ENCODE measurements at regions not wholly inside any gene's neighbourhood (a gene's known extent, or its start where the extent isn't known, plus 50 kb on each side); places are given as distances from the start of the nearest gene placed in this dataset.

DNA sequence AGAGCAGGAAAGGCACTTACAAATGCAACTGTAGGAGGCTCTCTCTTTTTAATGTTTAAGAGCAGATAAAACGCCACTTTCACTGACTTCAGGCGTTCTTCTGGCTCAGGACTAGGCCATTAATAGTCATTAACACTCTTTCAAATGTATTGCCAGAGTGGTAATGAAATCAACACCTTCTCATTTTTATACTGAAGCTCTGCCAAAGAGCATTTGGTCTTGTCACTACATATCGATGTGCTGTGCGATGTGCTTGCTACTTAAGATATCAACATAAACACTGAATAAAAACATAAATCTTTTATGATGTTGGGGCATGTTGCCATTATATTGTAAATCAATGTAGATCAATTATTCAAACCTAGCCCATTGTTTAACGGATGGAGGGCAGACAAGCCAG, 634.7 kb downstream of the ARL4A start:
- TF ChIP-seq PPARA (CRISPR knock-in tag; IDR thresholded peaks at IDR 0.05; ENCODE audit: borderline replicate concordance): no peak
- no peak for TF ChIP-seq ZNF70 (CRISPR knock-in tag; IDR thresholded peaks at IDR 0.05)
- TF ChIP-seq, protein P1, sequence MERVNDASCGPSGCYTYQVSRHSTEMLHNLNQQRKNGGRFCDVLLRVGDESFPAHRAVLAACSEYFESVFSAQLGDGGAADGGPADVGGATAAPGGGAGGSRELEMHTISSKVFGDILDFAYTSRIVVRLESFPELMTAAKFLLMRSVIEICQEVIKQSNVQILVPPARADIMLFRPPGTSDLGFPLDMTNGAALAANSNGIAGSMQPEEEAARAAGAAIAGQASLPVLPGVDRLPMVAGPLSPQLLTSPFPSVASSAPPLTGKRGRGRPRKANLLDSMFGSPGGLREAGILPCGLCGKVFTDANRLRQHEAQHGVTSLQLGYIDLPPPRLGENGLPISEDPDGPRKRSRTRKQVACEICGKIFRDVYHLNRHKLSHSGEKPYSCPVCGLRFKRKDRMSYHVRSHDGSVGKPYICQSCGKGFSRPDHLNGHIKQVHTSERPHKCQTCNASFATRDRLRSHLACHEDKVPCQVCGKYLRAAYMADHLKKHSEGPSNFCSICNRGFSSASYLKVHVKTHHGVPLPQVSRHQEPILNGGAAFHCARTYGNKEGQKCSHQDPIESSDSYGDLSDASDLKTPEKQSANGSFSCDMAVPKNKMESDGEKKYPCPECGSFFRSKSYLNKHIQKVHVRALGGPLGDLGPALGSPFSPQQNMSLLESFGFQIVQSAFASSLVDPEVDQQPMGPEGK (CRISPR knock-in tag; IDR thresholded peaks at IDR 0.05; ENCODE audit: borderline replicate concordance): no peak

Data from SK-N-SH treated with all-trans-retinoic acid at 6 μM for 48 hours (cell line).